ENCODE measurements at regions not wholly inside any gene's neighbourhood (a gene's known extent, or its start where the extent isn't known, plus 50 kb on each side); places are given as distances from the start of the nearest gene placed in this dataset.

DNA sequence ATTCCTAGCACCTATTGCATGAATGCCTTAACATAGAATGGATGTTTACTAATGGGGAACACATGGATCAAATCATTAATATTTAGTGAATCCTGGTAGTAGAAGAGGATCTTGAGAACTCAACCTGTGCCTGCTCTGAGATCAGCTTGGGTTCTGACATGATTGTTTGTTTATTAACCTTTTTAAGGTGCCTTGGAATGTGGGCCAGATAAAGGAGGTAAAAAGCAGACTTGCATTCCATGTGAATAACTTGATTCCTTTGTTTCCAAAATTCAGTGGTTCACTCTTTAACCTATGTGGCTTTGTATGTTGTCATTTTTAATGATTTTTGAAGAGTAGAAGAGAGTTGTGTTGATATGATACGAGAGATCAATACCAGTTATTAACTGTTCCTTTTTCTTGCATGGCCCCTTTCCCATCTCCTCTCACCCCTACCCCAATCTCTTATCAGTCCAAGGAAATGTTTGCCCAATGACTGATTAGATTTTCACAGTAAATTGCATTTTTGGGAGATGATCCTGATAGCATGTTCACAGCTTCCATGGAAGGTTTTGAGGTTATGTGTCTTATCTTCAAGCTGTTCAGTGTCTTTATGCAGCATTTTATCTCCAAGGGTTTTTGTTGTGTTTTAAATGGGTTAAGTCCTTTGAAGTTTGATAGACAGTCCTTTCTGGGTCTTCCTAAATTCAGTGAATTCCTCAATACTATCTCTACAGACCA lies 193.7 kb upstream of the FRMD6 start:
- H3K79me2 ChIP-seq (ENCODE audit: insufficient read depth) = no peaks in the 10 kb centered on the region
- TF ChIP-seq TEAD4 (IDR thresholded peaks at IDR 0.05; ENCODE audit: borderline replicate concordance, insufficient read depth) = no peak
- TF ChIP-seq RAD21 (IDR thresholded peaks at IDR 0.05; ENCODE audit: low read length) = no peak
- TF ChIP-seq, protein P1, sequence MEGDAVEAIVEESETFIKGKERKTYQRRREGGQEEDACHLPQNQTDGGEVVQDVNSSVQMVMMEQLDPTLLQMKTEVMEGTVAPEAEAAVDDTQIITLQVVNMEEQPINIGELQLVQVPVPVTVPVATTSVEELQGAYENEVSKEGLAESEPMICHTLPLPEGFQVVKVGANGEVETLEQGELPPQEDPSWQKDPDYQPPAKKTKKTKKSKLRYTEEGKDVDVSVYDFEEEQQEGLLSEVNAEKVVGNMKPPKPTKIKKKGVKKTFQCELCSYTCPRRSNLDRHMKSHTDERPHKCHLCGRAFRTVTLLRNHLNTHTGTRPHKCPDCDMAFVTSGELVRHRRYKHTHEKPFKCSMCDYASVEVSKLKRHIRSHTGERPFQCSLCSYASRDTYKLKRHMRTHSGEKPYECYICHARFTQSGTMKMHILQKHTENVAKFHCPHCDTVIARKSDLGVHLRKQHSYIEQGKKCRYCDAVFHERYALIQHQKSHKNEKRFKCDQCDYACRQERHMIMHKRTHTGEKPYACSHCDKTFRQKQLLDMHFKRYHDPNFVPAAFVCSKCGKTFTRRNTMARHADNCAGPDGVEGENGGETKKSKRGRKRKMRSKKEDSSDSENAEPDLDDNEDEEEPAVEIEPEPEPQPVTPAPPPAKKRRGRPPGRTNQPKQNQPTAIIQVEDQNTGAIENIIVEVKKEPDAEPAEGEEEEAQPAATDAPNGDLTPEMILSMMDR (IDR thresholded peaks at IDR 0.05) = no peak
- TF ChIP-seq, protein P2, sequence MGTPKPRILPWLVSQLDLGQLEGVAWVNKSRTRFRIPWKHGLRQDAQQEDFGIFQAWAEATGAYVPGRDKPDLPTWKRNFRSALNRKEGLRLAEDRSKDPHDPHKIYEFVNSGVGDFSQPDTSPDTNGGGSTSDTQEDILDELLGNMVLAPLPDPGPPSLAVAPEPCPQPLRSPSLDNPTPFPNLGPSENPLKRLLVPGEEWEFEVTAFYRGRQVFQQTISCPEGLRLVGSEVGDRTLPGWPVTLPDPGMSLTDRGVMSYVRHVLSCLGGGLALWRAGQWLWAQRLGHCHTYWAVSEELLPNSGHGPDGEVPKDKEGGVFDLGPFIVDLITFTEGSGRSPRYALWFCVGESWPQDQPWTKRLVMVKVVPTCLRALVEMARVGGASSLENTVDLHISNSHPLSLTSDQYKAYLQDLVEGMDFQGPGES (IDR thresholded peaks at IDR 0.05; ENCODE audit: low read depth, low read length) = no peak
- no peak for TF ChIP-seq RCOR1 (IDR thresholded peaks at IDR 0.05; ENCODE audit: low read length)
- no peak for TF ChIP-seq TCF12 (IDR thresholded peaks at IDR 0.05)
- no peak for TF ChIP-seq GATA2 (CRISPR knock-in tag; IDR thresholded peaks at IDR 0.05)
- TF ChIP-seq SMC3 (IDR thresholded peaks at IDR 0.05; ENCODE audit: low read depth, low read length) = no peak
- TF ChIP-seq MXI1 (IDR thresholded peaks at IDR 0.05; ENCODE audit: low read depth, low read length) = no peak
- TF ChIP-seq JUND (IDR thresholded peaks at IDR 0.05) = no peak
- no peak for DNase-seq
- H4K20me1 ChIP-seq (ENCODE audit: insufficient read depth) = no peaks in the 10 kb centered on the region
- no peak overlapping the region for H2AFZ ChIP-seq (ENCODE audit: low read depth)
- no peaks in the 10 kb centered on the region for H3K9me2 ChIP-seq
- 91% methylated on average over 1 of the region's 1 CpG for WGBS (ENCODE audit: low lambda C conversion rate)
- peak overlapping the region in 1 of 2 experiments; percentile 69; a peak in 2 of 4 replicates for H3K27ac ChIP-seq (ENCODE audit: low read depth in 2 of 2, low read length in 1 of 2)
- 0 out of 2 replicates have a peak overlapping the region, but pooled peaks have one; percentile 1 for H3K4me2 ChIP-seq
- H3F3A ChIP-seq (replicated peaks; ENCODE audit: insufficient read depth) = peaks cover 23% of the 10 kb centered on the region
- H3K4me3 ChIP-seq (ENCODE audit: low read depth in 2 of 2, low read length in 1 of 2) = no peak overlapping the region
- peaks cover 0 to 34% of the 10 kb centered on the region in 2 experiments for H3K4me1 ChIP-seq (ENCODE audit: control insufficient read depth in 1 of 2, insufficient read depth in 2 of 2, low read depth in 1 of 2, low read length in 1 of 2)
- no peaks in the 10 kb centered on the region for H3K9me3 ChIP-seq
- H3K27me3 ChIP-seq (ENCODE audit: insufficient read depth) = no peaks in the 10 kb centered on the region
- no peaks in the 10 kb centered on the region for H3K36me3 ChIP-seq (replicated peaks in 1 of 2; ENCODE audit: control insufficient read depth in 1 of 2, insufficient read depth in 2 of 2, low read length in 1 of 2)
- ChIA-PET CTCF (no interaction called here), POLR2A (no interaction called here)
- H3K9ac ChIP-seq = no peak overlapping the region

DNA sequence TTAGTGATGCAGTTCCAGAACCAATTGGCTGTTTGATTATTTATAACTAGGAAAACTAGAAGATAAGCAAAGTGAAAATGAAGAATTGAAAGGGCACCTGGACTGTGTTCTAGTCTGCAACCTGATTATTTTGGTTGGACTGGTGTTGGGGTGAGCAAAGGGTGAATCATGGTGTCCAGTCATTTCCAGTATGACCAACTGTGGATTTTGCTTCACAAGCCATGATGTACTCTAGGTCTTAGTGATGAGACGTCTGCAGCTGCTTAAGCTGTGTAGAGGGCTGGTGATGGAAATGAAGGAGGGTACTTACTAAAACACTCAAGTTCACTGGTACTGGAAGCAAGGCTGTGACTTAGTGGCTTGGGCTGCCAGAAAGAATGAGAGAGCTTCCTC lies 193.2 kb upstream of the FRMD6 start:
- no peaks in the 10 kb centered on the region for H3K36me3 ChIP-seq (replicated peaks in 1 of 2; ENCODE audit: control insufficient read depth in 1 of 2, insufficient read depth in 2 of 2, low read length in 1 of 2)
- 0 out of 2 replicates have a peak overlapping the region, but pooled peaks have one; percentile 1 for H3K4me2 ChIP-seq
- peak overlapping the region in 1 of 2 experiments; percentile 69; a peak in 2 of 4 replicates for H3K27ac ChIP-seq (ENCODE audit: low read depth in 2 of 2, low read length in 1 of 2)
- DNase-seq = no peak
- H3F3A ChIP-seq (replicated peaks; ENCODE audit: insufficient read depth) = peaks cover 23% of the 10 kb centered on the region
- H3K79me2 ChIP-seq (ENCODE audit: insufficient read depth) = no peaks in the 10 kb centered on the region
- H4K20me1 ChIP-seq (ENCODE audit: insufficient read depth) = no peaks in the 10 kb centered on the region
- ChIA-PET CTCF (no interaction called here), POLR2A (no interaction called here)
- peak overlapping the region; percentile 5; the same call in 1 of the 2 replicates for H3K9ac ChIP-seq
- no peaks in the 10 kb centered on the region for H3K27me3 ChIP-seq (ENCODE audit: insufficient read depth)
- H3K4me1 ChIP-seq (ENCODE audit: control insufficient read depth in 1 of 2, insufficient read depth in 2 of 2, low read depth in 1 of 2, low read length in 1 of 2) = peaks cover 0 to 29% of the 10 kb centered on the region in 2 experiments
- H3K9me2 ChIP-seq = no peaks in the 10 kb centered on the region
- H2AFZ ChIP-seq (ENCODE audit: low read depth) = no peak overlapping the region
- 36% methylated on average over 1 of the region's 1 CpG for WGBS (ENCODE audit: low lambda C conversion rate)
- H3K4me3 ChIP-seq (ENCODE audit: low read depth in 2 of 2, low read length in 1 of 2) = no peak overlapping the region
- no peaks in the 10 kb centered on the region for H3K9me3 ChIP-seq
- TF ChIP-seq, protein P2 (IDR thresholded peaks at IDR 0.05; ENCODE audit: low read depth, low read length) = no peak
- TF ChIP-seq SMC3 (IDR thresholded peaks at IDR 0.05; ENCODE audit: low read depth, low read length) (no peak), GABPA (IDR thresholded peaks at IDR 0.05; ENCODE audit: low read depth) (no peak), POLR2AphosphoS5 (IDR thresholded peaks at IDR 0.05; ENCODE audit: low read depth, low read length) (peak; percentile 39; the same call in 1 of the 2 replicates), CHD2 (IDR thresholded peaks at IDR 0.05; ENCODE audit: low read length, partially characterized antibody) (no peak), TEAD4 (IDR thresholded peaks at IDR 0.05; ENCODE audit: borderline replicate concordance, insufficient read depth) (no peak), FOSL2 (IDR thresholded peaks at IDR 0.05; ENCODE audit: borderline replicate concordance, low read depth) (peak; percentile 91), TAF1 (IDR thresholded peaks at IDR 0.05; ENCODE audit: borderline replicate concordance, low read depth, low read length) (no peak), EP300 (IDR thresholded peaks at IDR 0.05; ENCODE audit: borderline replicate concordance in 1 of 2, low read depth in 1 of 2, low read length in 1 of 2) (peak in 1 of 2 experiments; percentile 79; a peak in 1 of 4 replicates), JUND (IDR thresholded peaks at IDR 0.05) (peak; percentile 76), FOXJ3 (CRISPR knock-in tag; IDR thresholded peaks at IDR 0.05) (no peak), EZH2phosphoT487 (IDR thresholded peaks at IDR 0.05; ENCODE audit: borderline replicate concordance, low read depth) (no peak)
- TF ChIP-seq, protein P3, sequence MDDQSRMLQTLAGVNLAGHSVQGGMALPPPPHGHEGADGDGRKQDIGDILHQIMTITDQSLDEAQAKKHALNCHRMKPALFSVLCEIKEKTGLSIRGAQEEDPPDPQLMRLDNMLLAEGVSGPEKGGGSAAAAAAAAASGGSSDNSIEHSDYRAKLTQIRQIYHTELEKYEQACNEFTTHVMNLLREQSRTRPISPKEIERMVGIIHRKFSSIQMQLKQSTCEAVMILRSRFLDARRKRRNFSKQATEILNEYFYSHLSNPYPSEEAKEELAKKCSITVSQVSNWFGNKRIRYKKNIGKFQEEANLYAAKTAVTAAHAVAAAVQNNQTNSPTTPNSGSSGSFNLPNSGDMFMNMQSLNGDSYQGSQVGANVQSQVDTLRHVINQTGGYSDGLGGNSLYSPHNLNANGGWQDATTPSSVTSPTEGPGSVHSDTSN (IDR thresholded peaks at IDR 0.05) = peak; percentile 62; the same call in 1 of the 2 replicates
- TF ChIP-seq, protein P1 (IDR thresholded peaks at IDR 0.05) = no peak

Data from SK-N-SH (cell line).